ENCODE measurements at regions not wholly inside any gene's neighbourhood (a gene's known extent, or its start where the extent isn't known, plus 50 kb on each side); places are given as distances from the start of the nearest gene placed in this dataset.
"Not testable (repeated sequence)": the region's sequence is repeated elsewhere in the genome, so short reads cannot be mapped to it uniquely, and the experiment has no call there.

- Histone ChIP-seq H3K9me3 (replicated peaks) (peaks cover 5% of the 10 kb centered on the region), H3K27ac (replicated peaks) (no peak overlapping the region), H3K4me3 (no peak overlapping the region), H3K36me3 (no peaks in the 10 kb centered on the region), H3K4me1 (no peaks in the 10 kb centered on the region), H3K27me3 (ENCODE audit: low read depth) (no peaks in the 10 kb centered on the region)
- intact Hi-C loops (cut with micrococcal nuclease) = no loop called here
- TF ChIP-seq CTCF (IDR thresholded peaks at IDR 0.05; ENCODE audit: borderline replicate concordance) = no peak
- no peak for DNase-seq
These were observed 117.6 kb downstream of the PMAIP1 start for GRCh38 chr18:60017371-60017770.

GRCh38 chr18:60015826-60016225 is 116.0 kb downstream of the PMAIP1 start:
- DNase-seq; H3K4me1 ChIP-seq; H3K36me3 ChIP-seq; H3K4me3 ChIP-seq; H3K27ac ChIP-seq (replicated peaks); intact Hi-C loops (cut with micrococcal nuclease); H3K27me3 ChIP-seq (ENCODE audit: low read depth): not testable (repeated sequence)
- peaks cover 17% of the 10 kb centered on the region for H3K9me3 ChIP-seq (replicated peaks)

GRCh38 chr18:60013148-60013547 is 113.4 kb downstream of the PMAIP1 start:
- H3K27me3 ChIP-seq (ENCODE audit: low read depth); H3K27ac ChIP-seq (replicated peaks); intact Hi-C loops (cut with micrococcal nuclease); H3K4me1 ChIP-seq; H3K36me3 ChIP-seq; DNase-seq; H3K4me3 ChIP-seq: not testable (repeated sequence)
- H3K9me3 ChIP-seq (replicated peaks) = peaks cover 17% of the 10 kb centered on the region

GRCh38 chr18:60010984-60011383 is 111.2 kb downstream of the PMAIP1 start:
- H3K27me3 ChIP-seq (ENCODE audit: low read depth) = peaks cover 1% of the 10 kb centered on the region
- no peak overlapping the region for H3K27ac ChIP-seq (replicated peaks)
- DNase-seq = no peak
- H3K4me1 ChIP-seq = no peaks in the 10 kb centered on the region
- H3K36me3 ChIP-seq = no peaks in the 10 kb centered on the region
- H3K4me3 ChIP-seq = no peak overlapping the region
- intact Hi-C loops (cut with micrococcal nuclease) = no loop called here
- TF ChIP-seq CTCF (IDR thresholded peaks at IDR 0.05; ENCODE audit: borderline replicate concordance) = no peak
- peaks cover 17% of the 10 kb centered on the region for H3K9me3 ChIP-seq (replicated peaks)

GRCh38 chr18:60010513-60010912 is 110.7 kb downstream of the PMAIP1 start:
- no peaks in the 10 kb centered on the region for H3K4me1 ChIP-seq
- peaks cover 17% of the 10 kb centered on the region for H3K9me3 ChIP-seq (replicated peaks)
- no peaks in the 10 kb centered on the region for H3K36me3 ChIP-seq
- H3K4me3 ChIP-seq = no peak overlapping the region
- no peak for TF ChIP-seq CTCF (IDR thresholded peaks at IDR 0.05; ENCODE audit: borderline replicate concordance)
- intact Hi-C loops (cut with micrococcal nuclease) = no loop called here
- peaks cover 4% of the 10 kb centered on the region for H3K27me3 ChIP-seq (ENCODE audit: low read depth)
- DNase-seq = no peak
- H3K27ac ChIP-seq (replicated peaks) = no peak overlapping the region

- intact Hi-C loops (cut with micrococcal nuclease) = no loop called here
- H3K27me3 ChIP-seq (ENCODE audit: low read depth) = peaks cover 10% of the 10 kb centered on the region
- no peak overlapping the region for H3K27ac ChIP-seq (replicated peaks)
- H3K4me1 ChIP-seq = no peaks in the 10 kb centered on the region
- peaks cover 15% of the 10 kb centered on the region for H3K9me3 ChIP-seq (replicated peaks)
- H3K36me3 ChIP-seq = no peaks in the 10 kb centered on the region
- TF ChIP-seq CTCF (IDR thresholded peaks at IDR 0.05; ENCODE audit: borderline replicate concordance) = no peak
- no peak for DNase-seq
- H3K4me3 ChIP-seq = no peak overlapping the region
These were observed 107.9 kb downstream of the PMAIP1 start for GRCh38 chr18:60007661-60008060.

All from left ventricle myocardium inferior (tissue), 1 donor.